ENCODE measurements at regions not wholly inside any gene's neighbourhood (a gene's known extent, or its start where the extent isn't known, plus 50 kb on each side); places are given as distances from the start of the nearest gene placed in this dataset.

- no peak for DNase-seq (ENCODE audit: low read depth in 2 of 2)
Measured at GRCh38 chr4:160217352-160217751, 1114.5 kb downstream of the RAPGEF2 start.

DNA sequence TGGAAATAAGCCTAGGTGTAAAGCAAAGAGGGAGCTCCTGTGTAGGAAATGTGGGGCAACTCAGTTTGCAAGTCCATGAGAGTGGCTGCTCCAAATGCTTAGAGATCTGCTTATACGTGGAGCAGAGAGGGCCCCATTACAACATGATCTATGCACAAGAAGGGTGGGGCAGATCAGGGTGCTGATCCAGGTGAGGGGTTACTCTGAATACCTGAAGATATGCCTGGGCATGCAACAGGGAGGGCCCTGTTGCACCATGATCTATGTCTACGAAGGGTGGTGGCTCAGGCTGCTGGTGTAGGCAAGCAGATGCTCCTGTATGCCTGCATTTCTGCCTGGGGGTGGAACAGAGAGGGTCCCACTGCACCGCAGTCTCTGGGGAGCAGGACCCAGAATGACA is 1121.2 kb downstream of the RAPGEF2 start:
- DNase-seq (ENCODE audit: low read depth in 2 of 2): no peak

DNA sequence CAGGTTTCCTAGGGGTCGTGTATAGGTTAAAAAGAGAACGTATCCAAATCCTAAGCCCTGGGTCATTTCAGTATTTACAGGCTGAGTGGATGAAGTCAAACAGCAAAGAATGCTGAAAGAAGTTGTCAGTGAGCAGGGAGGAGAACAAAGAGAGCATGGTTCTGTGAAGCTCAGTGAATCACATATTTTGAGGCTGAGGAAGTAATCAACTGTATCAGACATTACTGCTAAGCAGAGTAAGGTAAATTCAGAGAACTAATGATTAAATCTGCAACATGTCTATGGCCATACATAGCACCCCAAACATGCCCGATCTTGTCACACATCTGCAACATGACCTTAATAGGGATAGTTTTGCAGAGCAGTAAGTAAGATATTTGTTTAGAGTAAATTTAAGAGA is 1130.3 kb downstream of the RAPGEF2 start:
- DNase-seq (ENCODE audit: low read depth in 2 of 2): no peak

GRCh38 chr4:160235285-160235684 is 1132.4 kb downstream of the RAPGEF2 start:
- no peak for DNase-seq (ENCODE audit: low read depth in 2 of 2)

- DNase-seq (ENCODE audit: low read depth in 2 of 2): no peak
Measured at GRCh38 chr4:160235771-160236170, 1132.9 kb downstream of the RAPGEF2 start.

DNA sequence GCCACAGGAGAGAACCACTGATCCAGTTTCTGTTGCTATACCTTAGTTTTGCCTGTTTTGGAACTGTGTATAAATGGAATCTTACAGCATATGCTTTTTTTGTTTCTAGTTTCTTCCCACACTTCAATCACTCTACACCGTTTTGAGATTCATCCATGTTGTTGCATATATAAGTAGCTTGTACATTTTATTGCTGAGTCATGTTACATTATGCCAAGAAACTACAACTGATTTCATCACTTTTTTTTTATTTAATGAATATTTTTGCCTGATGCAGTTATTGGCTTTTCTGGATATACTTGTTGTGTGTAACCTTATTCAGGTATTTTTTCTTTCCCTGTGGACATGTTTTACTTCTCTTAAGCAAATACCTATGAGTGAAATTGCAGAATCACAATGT is 1135.9 kb downstream of the RAPGEF2 start:
- no peak for DNase-seq (ENCODE audit: low read depth in 2 of 2)

DNA sequence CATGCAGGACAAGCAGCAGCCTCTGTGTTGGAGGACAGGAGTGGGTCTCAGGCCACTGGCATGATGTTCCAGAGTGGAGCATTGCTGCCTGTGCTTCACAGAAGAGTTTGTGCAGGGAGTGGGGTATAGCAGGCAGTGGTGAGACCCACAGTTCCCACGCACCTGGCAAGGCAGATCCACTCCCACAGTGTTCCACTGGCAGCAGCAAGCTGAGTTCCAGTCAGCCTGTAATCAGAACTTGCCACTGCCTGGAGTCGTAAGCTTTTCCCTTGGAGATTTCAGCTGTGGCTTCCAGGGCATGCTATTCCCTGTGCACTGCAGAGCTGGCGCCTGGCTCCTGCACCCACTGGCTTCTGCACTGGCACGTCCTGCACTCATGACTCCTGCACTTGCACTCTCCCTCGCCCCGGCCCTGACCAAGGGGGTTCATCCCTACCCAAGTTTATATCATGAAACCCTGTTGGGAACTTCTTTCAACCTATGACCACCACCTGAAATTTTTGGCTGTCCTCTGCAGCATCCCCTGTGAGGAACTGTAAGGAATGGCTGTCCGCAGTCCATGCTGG is 1144.3 kb downstream of the RAPGEF2 start:
- no peak for DNase-seq (ENCODE audit: low read depth in 2 of 2)

- DNase-seq (ENCODE audit: low read depth in 2 of 2): no peak
Measured at GRCh38 chr4:160251522-160252170, 1148.8 kb downstream of the RAPGEF2 start.

GRCh38 chr4:160257318-160257717 is 1154.4 kb downstream of the RAPGEF2 start:
- DNase-seq (ENCODE audit: low read depth in 2 of 2): no peak

DNA sequence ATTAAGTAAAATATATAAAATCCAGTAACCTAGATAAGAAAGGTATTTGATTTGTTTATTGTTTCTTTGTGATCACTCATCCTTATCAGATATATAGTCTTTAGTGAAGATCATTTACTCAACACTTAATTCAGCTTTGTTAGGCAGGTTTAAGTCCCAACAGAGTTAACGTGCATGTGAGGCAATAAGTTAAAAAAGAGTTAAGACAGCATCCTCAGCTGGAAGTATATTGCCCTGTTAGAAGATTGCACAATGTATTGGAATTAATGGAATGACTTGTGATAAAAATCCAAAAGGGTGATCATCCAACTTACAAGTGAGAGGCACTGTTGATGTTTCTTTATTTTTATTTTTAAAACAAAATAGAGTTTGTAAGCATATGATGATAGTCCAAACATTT is 1162.1 kb downstream of the RAPGEF2 start:
- DNase-seq (ENCODE audit: low read depth in 2 of 2): no peak

GRCh38 chr4:160265836-160266235 is 1163.0 kb downstream of the RAPGEF2 start:
- no peak for DNase-seq (ENCODE audit: low read depth in 2 of 2)

- DNase-seq (ENCODE audit: low read depth in 2 of 2): no peak
Measured at GRCh38 chr4:160276785-160277325, 1174.0 kb downstream of the RAPGEF2 start.

GRCh38 chr4:160283081-160283480 is 1180.2 kb downstream of the RAPGEF2 start:
- DNase-seq (ENCODE audit: low read depth in 2 of 2): no peak

DNA sequence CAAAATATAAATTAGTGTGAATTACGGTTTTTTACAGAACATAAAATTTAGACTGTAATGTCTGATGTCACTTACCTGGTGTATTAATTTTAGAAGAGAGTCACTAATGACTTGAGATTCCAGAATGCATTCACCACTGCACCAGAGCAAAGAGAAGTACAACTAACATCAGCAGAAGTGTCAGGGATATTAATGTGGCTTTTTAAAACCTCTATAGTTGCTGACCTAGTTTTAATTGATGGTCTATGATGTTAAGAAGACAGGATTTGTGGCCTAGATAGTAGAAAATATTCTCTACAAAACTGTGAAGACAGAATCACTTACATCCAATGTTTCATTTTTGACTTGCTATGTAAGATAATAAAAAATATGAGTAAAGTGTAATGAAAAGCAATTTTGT is 1181.6 kb downstream of the RAPGEF2 start:
- no peak for DNase-seq (ENCODE audit: low read depth in 2 of 2)

DNA sequence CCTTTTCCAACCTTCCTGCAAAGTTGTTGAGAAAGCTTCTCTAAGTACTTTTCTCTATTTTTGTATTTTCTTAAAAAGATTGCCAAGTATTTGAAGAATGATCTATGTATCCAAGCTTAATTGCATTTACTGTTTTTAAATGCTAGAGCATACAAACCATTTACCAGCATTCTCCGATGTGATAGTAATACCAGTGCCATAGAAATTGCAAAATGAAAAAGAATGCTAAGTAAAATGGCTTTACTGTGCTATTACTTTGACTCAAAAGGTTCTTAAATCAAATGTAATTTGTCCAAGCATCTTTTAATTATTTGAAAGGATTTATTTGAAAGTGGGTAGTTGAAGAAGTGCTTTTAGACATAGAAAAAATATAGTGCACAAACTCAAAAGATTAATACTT is 1183.2 kb downstream of the RAPGEF2 start:
- DNase-seq (ENCODE audit: low read depth in 2 of 2): no peak

DNA sequence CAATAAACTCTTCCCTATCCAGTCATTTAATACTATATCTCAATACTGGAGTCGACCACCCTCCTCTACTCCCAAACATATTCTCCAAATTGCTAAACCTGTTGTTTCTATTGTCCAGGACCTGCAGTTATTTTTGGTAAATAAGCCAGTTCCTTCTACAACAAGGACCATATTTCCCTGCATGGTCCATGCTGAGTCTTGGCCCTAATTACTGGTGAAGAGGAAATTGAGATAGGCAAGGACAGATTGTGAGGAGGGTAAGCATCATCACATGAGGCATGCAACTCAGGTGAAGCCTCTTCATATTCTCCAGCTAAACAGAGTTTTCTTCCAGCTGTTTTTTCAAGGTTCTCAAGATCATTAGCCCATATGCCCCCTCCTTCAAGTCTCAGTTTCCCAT is 1193.6 kb downstream of the RAPGEF2 start:
- no peak for DNase-seq (ENCODE audit: low read depth in 2 of 2)

DNA sequence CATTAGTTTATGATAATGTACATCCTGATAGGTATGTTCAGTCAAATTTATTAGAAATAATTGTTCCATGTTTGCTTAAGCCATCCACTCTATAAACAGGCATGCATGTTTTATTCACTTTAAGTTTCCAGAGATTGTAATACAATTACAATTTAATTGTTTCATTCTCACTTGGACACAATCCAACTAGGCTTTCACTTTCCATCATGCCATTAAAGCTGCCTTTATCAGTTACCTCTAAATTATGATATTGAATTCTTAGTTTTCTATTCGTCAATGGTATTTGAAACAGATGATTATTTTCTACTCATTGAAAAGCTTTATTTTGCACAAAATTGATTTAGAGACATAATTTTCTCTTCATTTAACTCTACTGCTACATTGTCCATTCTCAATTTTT is 1196.3 kb downstream of the RAPGEF2 start:
- DNase-seq (ENCODE audit: low read depth in 2 of 2): no peak

GRCh38 chr4:160299608-160300007 is 1196.7 kb downstream of the RAPGEF2 start:
- DNase-seq (ENCODE audit: low read depth in 2 of 2): no peak

DNA sequence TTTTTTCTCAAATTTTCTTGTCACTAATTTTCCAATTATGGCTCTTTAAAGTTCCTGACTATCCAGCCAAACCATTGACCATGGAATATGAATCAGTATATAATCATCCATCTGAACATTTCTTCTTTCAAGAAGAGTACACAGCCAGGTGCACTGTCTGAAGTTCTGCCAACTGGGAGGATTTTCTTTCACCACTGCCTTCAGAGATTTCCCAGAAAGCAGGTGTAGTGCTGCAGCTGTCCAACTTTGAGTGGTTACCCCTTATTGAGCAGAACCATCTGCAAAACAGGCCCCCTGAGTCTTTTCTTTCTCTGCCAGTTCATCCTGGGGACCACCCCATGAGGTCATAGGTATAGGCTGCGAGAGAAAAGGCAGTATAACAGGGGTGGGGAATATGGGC is 1213.2 kb downstream of the RAPGEF2 start:
- DNase-seq (ENCODE audit: low read depth in 2 of 2): no peak

DNA sequence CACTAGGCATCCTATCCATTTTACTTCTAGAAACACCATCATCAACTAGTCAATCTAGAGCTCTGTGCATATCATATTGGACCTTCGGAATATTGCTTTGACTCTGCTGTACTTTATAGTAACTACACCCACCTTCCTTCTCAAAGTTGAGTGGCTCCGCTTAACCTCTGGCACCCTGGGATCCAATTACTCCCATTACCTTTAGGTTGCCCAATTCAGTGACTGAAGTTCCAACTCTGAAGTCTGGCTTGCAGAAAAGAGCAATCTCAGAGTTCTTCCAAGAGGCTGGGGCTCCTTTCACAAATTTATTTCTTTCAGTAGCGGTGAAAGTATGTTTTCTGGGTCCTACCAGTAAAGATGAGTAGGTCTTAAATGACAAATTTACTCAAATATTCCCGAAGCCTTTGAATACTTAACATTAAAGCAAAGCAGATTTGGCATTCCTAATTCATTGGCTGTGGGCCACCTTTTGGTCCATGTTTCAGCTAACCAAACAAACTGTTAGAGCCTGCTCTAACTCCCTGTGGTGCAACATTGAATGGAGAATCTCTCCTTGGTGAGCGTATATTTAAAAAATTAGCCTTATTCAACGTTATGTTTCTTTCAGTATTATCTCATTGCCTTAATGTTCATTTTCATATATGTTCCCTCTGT is 1215.8 kb downstream of the RAPGEF2 start:
- DNase-seq (ENCODE audit: low read depth in 2 of 2): no peak

DNA sequence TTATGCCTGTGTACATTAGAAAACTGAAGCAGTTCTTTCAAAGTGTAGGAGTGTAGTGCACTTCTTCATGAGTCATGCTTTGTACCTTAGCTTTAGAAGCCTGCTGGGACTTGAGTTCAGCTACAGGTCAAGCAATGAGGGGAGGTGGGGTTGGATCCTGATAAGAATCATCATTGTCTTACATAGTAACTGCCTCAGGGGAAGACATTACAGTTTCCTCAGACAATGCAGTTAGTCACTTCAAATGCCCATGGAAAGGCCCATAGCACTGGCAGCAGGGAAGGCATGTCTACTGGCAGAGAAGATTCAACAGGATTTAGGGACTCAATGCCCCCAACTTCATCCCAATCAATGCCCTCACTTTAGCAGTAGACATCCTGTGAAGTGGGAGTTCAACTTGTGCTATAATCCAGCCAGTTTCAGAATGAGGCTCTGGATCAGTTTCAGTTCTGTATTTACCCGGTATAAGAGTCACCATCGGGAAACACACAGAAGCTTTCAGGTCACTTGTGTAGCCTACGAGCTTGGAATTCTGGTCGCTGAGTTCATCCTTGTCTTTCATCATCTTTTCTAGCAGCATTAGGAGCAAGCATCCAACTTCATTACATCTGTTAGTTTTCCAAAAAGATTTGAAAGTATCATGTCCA is 1216.5 kb downstream of the RAPGEF2 start:
- no peak for DNase-seq (ENCODE audit: low read depth in 2 of 2)

DNA sequence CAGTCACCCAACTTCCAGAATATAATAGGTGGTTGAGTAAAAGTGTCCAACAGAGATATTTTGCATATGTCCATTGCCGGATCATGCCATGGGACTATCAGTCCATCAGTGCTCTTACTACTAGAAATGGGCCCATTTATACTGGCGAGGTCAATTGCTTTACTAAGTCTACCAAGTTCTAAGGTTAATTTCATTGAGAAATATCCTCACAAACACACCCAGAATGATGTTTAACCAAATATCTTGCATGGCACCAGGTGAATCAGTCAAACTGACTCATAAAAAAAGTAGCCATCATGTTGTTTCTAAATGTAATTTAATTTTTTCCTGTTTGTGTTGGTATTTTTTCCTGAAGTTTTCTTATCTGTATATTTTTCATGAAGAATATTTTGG is 1217.0 kb downstream of the RAPGEF2 start:
- no peak for DNase-seq (ENCODE audit: low read depth in 2 of 2)

GRCh38 chr4:160326110-160326509 is 1223.2 kb downstream of the RAPGEF2 start:
- DNase-seq (ENCODE audit: low read depth in 2 of 2): no peak
